ENCODE measurements at regions not wholly inside any gene's neighbourhood (a gene's known extent, or its start where the extent isn't known, plus 50 kb on each side); places are given as distances from the start of the nearest gene placed in this dataset.

DNA sequence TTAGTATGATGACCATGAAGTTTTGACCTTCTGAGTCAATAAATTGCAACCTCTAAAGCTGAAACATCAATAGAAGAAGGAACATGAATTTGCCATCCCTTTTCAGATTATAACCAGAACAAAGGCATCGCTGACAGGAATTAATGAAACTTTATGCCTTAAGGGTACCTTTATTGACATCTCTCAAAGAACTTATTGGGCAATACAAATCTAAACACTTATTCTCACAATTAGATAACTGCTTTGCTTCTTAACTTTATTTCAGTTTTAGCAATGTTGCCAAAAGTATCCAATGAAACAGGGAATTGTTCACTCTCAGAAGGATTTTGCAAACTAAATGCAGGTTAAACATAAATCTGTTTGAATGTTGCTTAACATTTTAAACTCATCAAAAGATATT, 116.0 kb downstream of the ELAPOR2 start:
- H3K36me3 ChIP-seq: peaks cover 13% of the 10 kb centered on the region
- DNase-seq (ENCODE audit: low spot score): no peak
- peaks cover 8% of the 10 kb centered on the region for H3K36me3 Mint-ChIP-seq
- H3K27me3 Mint-ChIP-seq (ENCODE audit: insufficient read depth, low read depth): no peaks in the 10 kb centered on the region
- no peak overlapping the region for H2AFZ ChIP-seq (replicated peaks)
- TF ChIP-seq EZH2 (IDR thresholded peaks at IDR 0.05) (no peak), EZH2phosphoT487 (IDR thresholded peaks at IDR 0.05) (no peak)
- TF ChIP-seq, protein P1, sequence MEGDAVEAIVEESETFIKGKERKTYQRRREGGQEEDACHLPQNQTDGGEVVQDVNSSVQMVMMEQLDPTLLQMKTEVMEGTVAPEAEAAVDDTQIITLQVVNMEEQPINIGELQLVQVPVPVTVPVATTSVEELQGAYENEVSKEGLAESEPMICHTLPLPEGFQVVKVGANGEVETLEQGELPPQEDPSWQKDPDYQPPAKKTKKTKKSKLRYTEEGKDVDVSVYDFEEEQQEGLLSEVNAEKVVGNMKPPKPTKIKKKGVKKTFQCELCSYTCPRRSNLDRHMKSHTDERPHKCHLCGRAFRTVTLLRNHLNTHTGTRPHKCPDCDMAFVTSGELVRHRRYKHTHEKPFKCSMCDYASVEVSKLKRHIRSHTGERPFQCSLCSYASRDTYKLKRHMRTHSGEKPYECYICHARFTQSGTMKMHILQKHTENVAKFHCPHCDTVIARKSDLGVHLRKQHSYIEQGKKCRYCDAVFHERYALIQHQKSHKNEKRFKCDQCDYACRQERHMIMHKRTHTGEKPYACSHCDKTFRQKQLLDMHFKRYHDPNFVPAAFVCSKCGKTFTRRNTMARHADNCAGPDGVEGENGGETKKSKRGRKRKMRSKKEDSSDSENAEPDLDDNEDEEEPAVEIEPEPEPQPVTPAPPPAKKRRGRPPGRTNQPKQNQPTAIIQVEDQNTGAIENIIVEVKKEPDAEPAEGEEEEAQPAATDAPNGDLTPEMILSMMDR (IDR thresholded peaks at IDR 0.05): no peak
- H3K4me1 Mint-ChIP-seq: peaks cover 9% of the 10 kb centered on the region
- H3K9me3 ChIP-seq (ENCODE audit: low read depth): no peaks in the 10 kb centered on the region
- peaks cover 37% of the 10 kb centered on the region for H3K79me2 ChIP-seq (ENCODE audit: low read depth)
- H3K4me1 ChIP-seq: peaks cover 29% of the 10 kb centered on the region
- no peak overlapping the region for H3K4me2 ChIP-seq
- H3K9ac ChIP-seq: no peak overlapping the region
- no peak overlapping the region for H3K27ac ChIP-seq
- peaks cover 3% of the 10 kb centered on the region for H3F3A ChIP-seq (ENCODE audit: low read depth)
- no peak overlapping the region for H3K27ac Mint-ChIP-seq
- H4K20me1 ChIP-seq (ENCODE audit: low read depth): peaks cover 32% of the 10 kb centered on the region
- no peaks in the 10 kb centered on the region for H3K27me3 ChIP-seq
- no peaks in the 10 kb centered on the region for H3K9me3 Mint-ChIP-seq
- no peak overlapping the region for H3K4me3 ChIP-seq
- H3K4me3 Mint-ChIP-seq: no peak overlapping the region

DNA sequence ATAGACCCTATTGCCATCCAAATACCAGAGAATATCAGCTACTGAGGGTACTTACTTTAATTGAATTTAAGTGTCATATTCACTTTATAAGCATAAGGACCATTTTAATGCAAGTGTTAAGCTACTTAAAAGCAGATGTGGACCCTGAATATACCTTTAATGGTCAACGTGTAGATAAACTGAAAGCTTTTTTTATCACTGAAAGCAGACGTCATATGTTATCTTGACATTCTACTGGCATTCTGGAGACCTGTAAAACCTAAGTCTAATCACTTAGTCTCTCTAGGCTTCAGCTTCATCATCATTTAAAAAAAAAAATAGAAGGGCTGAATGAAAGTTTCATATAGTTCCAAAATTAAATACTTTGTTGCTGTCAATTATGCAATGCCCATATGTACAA, 116.5 kb downstream of the ELAPOR2 start:
- H3K27ac ChIP-seq: no peak overlapping the region
- TF ChIP-seq, protein P1 (IDR thresholded peaks at IDR 0.05): no peak
- no peak for TF ChIP-seq EZH2phosphoT487 (IDR thresholded peaks at IDR 0.05)
- no peak for TF ChIP-seq EZH2 (IDR thresholded peaks at IDR 0.05)
- no peak overlapping the region for H3K27ac Mint-ChIP-seq

DNA sequence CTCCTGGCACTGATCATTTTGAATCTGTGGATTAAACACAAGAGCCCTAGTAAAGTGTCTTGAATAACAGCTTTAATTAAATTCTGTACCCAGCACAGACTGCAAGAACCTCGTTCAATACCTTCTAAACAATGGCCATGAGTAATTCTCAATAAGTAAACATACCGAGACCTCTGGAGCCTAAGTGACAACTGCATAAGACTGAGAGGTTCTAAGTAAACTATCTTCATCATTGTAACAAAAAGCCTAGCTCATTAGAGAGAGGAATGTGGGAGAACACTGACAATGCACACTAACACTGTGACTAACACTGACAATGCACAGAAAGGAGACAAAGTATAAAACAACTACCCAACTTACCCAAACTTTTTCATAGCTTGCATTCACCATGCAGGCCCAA, 117.4 kb downstream of the ELAPOR2 start:
- Histone ChIP-seq H3K27ac (peak overlapping the region; percentile 70), H3K27me3 (no peaks in the 10 kb centered on the region), H3K4me1 (peaks cover 21% of the 10 kb centered on the region), H2AFZ (replicated peaks) (no peak overlapping the region), H4K20me1 (ENCODE audit: low read depth) (peaks cover 20% of the 10 kb centered on the region), H3K4me2 (no peak overlapping the region), H3F3A (ENCODE audit: low read depth) (peaks cover 3% of the 10 kb centered on the region), H3K9me3 (ENCODE audit: low read depth) (no peaks in the 10 kb centered on the region), H3K79me2 (ENCODE audit: low read depth) (peaks cover 23% of the 10 kb centered on the region), H3K4me3 (no peak overlapping the region), H3K9ac (no peak overlapping the region), H3K36me3 (peaks cover 22% of the 10 kb centered on the region)
- no peak overlapping the region for H3K27ac Mint-ChIP-seq
- no peaks in the 10 kb centered on the region for H3K9me3 Mint-ChIP-seq
- H3K4me1 Mint-ChIP-seq: peaks cover 4% of the 10 kb centered on the region
- H3K36me3 Mint-ChIP-seq: peaks cover 6% of the 10 kb centered on the region
- no peak overlapping the region for H3K4me3 Mint-ChIP-seq
- peak; percentile 30 for DNase-seq (ENCODE audit: low spot score)
- no peak for TF ChIP-seq EZH2phosphoT487 (IDR thresholded peaks at IDR 0.05)
- no peak for TF ChIP-seq EZH2 (IDR thresholded peaks at IDR 0.05)
- TF ChIP-seq, protein P1 (IDR thresholded peaks at IDR 0.05): no peak
- no peaks in the 10 kb centered on the region for H3K27me3 Mint-ChIP-seq (ENCODE audit: insufficient read depth, low read depth)

More for the DNA sequence above, 116.5 kb downstream of the ELAPOR2 start:
- peaks cover 17% of the 10 kb centered on the region for H3K36me3 ChIP-seq
- DNase-seq (ENCODE audit: low spot score): no peak
- Mint-ChIP-seq H3K4me1 (peaks cover 6% of the 10 kb centered on the region), H3K27me3 (ENCODE audit: insufficient read depth, low read depth) (no peaks in the 10 kb centered on the region), H3K9me3 (no peaks in the 10 kb centered on the region), H3K4me3 (no peak overlapping the region), H3K36me3 (peaks cover 7% of the 10 kb centered on the region)
- no peak overlapping the region for H3K4me2 ChIP-seq
- no peak overlapping the region for H3K9ac ChIP-seq
- peaks cover 27% of the 10 kb centered on the region for H4K20me1 ChIP-seq (ENCODE audit: low read depth)
- H3K4me3 ChIP-seq: no peak overlapping the region
- H3K79me2 ChIP-seq (ENCODE audit: low read depth): peaks cover 32% of the 10 kb centered on the region
- no peak overlapping the region for H2AFZ ChIP-seq (replicated peaks)
- no peaks in the 10 kb centered on the region for H3K9me3 ChIP-seq (ENCODE audit: low read depth)
- H3K27me3 ChIP-seq: no peaks in the 10 kb centered on the region
- peaks cover 24% of the 10 kb centered on the region for H3K4me1 ChIP-seq
- peaks cover 3% of the 10 kb centered on the region for H3F3A ChIP-seq (ENCODE audit: low read depth)
